Common myeloid progenitor, CD34-positive (primary cell): ENCODE measurements at regions not wholly inside any gene's neighbourhood (a gene's known extent, or its start where the extent isn't known, plus 50 kb on each side); places are given as distances from the start of the nearest gene placed in this dataset.
"Not testable (repeated sequence)": the region's sequence is repeated elsewhere in the genome, so short reads cannot be mapped to it uniquely, and the experiment has no call there.

ENCODE experiments used
- CTCF ChIA-PET: fragments of 350-600 bp; sonication (Branson Sonifier 250); formaldehyde crosslinking; loops from one replicate; lab custom pipeline; 2021; ENCODE audit warnings: antibody characterized with exemption; lab: Charles Lee
- POLR2A ChIA-PET: fragments of 350-600 bp; sonication (Branson Sonifier 250); formaldehyde crosslinking; loops from one replicate; lab custom pipeline; 2021; ENCODE audit warnings: antibody characterized with exemption; lab: Charles Lee
- DNase-seq, 3 donors: peaks; one replicate each; pipeline versions ENCODE4 v3.0.0 to v3.0.0-alpha.2; 2013
- H3K27ac ChIP-seq, 2 experiments: 1 replicate in 1 of 2; 2 replicates in 1 of 2; pipeline ENCODE4 v1.7.0; 2013; ENCODE audit warnings: inconsistent platforms in 2 of 2, low read length in 2 of 2, mild to moderate bottlenecking in 2 of 2, low read depth in 1 of 2, moderate library complexity in 1 of 2; ENCODE audit not compliant: severe bottlenecking in 2 of 2, insufficient read depth in 1 of 2, poor library complexity in 1 of 2
- H3K27me3 ChIP-seq, 5 experiments: replicated peaks in 2 of 5; 1 replicate in 3 of 5; 2 replicates in 2 of 5; pipeline versions ENCODE4 v1.6.1 to v1.7.0; 2013; ENCODE audit warnings: low read length in 4 of 5, mild to moderate bottlenecking in 2 of 5, moderate library complexity in 2 of 5, inconsistent platforms in 1 of 5; ENCODE audit not compliant: insufficient read depth in 5 of 5, control insufficient read depth in 4 of 5
- H3K36me3 ChIP-seq, 4 experiments: 1 replicate in 2 of 4; 2 replicates in 2 of 4; pipeline versions ENCODE4 v1.6.1 to v1.7.0; 2013; ENCODE audit warnings: low read length in 3 of 4, control low read depth in 1 of 4, mild to moderate bottlenecking in 1 of 4; ENCODE audit not compliant: control insufficient read depth in 4 of 4, insufficient read depth in 4 of 4
- H3K4me1 ChIP-seq, 4 experiments: 1 replicate in 3 of 4; 2 replicates in 1 of 4; pipeline versions ENCODE4 v1.6.1 to v1.7.1; 2013; ENCODE audit warnings: low read length in 3 of 4, mild to moderate bottlenecking in 3 of 4, control low read depth in 1 of 4, inconsistent platforms in 1 of 4, moderate library complexity in 1 of 4; ENCODE audit not compliant: control insufficient read depth in 4 of 4, insufficient read depth in 4 of 4; ENCODE audit errors: control extremely low read depth in 1 of 4
- H3K4me3 ChIP-seq, 7 experiments: 1 replicate in 4 of 7; 2 replicates in 3 of 7; pipeline versions ENCODE4 v1.5.1 to v1.7.0; 2013; ENCODE audit warnings: mild to moderate bottlenecking in 7 of 7, low read length in 6 of 7, moderate library complexity in 6 of 7, inconsistent platforms in 2 of 7, low read depth in 2 of 7, control low read depth in 1 of 7; ENCODE audit not compliant: insufficient read depth in 4 of 7, control insufficient read depth in 1 of 7; ENCODE audit errors: extremely low read depth in 1 of 7
- H3K9me3 ChIP-seq, 5 experiments: 1 replicate in 4 of 5; 2 replicates in 1 of 5; pipeline versions ENCODE4 v1.6.1 to v1.7.1; 2013; ENCODE audit warnings: low read length in 4 of 5, mild to moderate bottlenecking in 2 of 5, inconsistent platforms in 1 of 5, low read depth in 1 of 5, moderate library complexity in 1 of 5; ENCODE audit not compliant: control insufficient read depth in 4 of 5, insufficient read depth in 2 of 5; ENCODE audit errors: control extremely low read depth in 1 of 5
- WGBS: methylation state at CpG from one replicate; pipeline ENCODE4 v1.1.5; 2013; ENCODE audit not compliant: insufficient coverage; 5-methylcytosine and 5-hydroxymethylcytosine counted together

GRCh38 chr4:138473339-138473738 lies 231.2 kb upstream of the SLC7A11 start:
- Histone ChIP-seq H3K4me1 (no peaks in the 10 kb centered on the region), H3K27me3 (peaks cover 0 to 4% (median 0%) of the 10 kb centered on the region in 5 experiments), H3K36me3 (no peaks in the 10 kb centered on the region), H3K9me3 (no peaks in the 10 kb centered on the region), H3K4me3 (no peak overlapping the region), H3K27ac (no peak overlapping the region)
- ChIA-PET POLR2A (no interaction called here), CTCF (no interaction called here)
- no peak for DNase-seq
- 100% methylated on average over 1 of the region's 4 CpGs for WGBS

- POLR2A ChIA-PET = no interaction called here
- no peak overlapping the region for H3K4me3 ChIP-seq
- WGBS = 100% methylated on average over 1 of the region's 6 CpGs
These were observed 218.6 kb upstream of the SLC7A11 start for GRCh38 chr4:138460477-138461414.

GRCh38 chr4:138458751-138459150 lies 216.6 kb upstream of the SLC7A11 start:
- Histone ChIP-seq H3K36me3 (no peaks in the 10 kb centered on the region), H3K4me3 (no peak overlapping the region), H3K27ac (no peak overlapping the region), H3K9me3 (no peaks in the 10 kb centered on the region), H3K4me1 (no peaks in the 10 kb centered on the region), H3K27me3 (peaks cover 0 to 3% (median 0%) of the 10 kb centered on the region in 5 experiments)
- no peak for DNase-seq
- ChIA-PET CTCF (no interaction called here), POLR2A (no interaction called here)
- 82% methylated on average over 3 of the region's 3 CpGs for WGBS

More at GRCh38 chr4:138460477-138461414, 218.6 kb upstream of the SLC7A11 start:
- Histone ChIP-seq H3K9me3 (no peaks in the 10 kb centered on the region), H3K27me3 (peaks cover 0 to 3% (median 0%) of the 10 kb centered on the region in 5 experiments), H3K36me3 (no peaks in the 10 kb centered on the region), H3K27ac (no peak overlapping the region), H3K4me1 (no peaks in the 10 kb centered on the region)
- CTCF ChIA-PET = no interaction called here
- DNase-seq = no peak

- H3K27me3 ChIP-seq, POLR2A ChIA-PET, H3K4me1 ChIP-seq, H3K27ac ChIP-seq, DNase-seq, H3K36me3 ChIP-seq, CTCF ChIA-PET, H3K4me3 ChIP-seq, H3K9me3 ChIP-seq: not testable (repeated sequence)
- WGBS = 100% methylated on average over 1 of the region's 2 CpGs
These were observed 214.2 kb upstream of the SLC7A11 start for GRCh38 chr4:138456349-138456748.

- no peak for DNase-seq
- Histone ChIP-seq H3K9me3 (no peaks in the 10 kb centered on the region), H3K27me3 (peaks cover 0 to 2% (median 0%) of the 10 kb centered on the region in 5 experiments), H3K4me1 (no peaks in the 10 kb centered on the region), H3K27ac (no peak overlapping the region), H3K4me3 (no peak overlapping the region), H3K36me3 (no peaks in the 10 kb centered on the region)
- CTCF ChIA-PET = interaction anchor here (0.9 kb wide), 1 partner anchor 10 kb away, joined by 3 read pairs; no protein-coding TSS in a partner anchor
- WGBS = no CpG with 5 or more reads among the region's 1 CpG
- POLR2A ChIA-PET = no interaction called here
These were observed 212.9 kb upstream of the SLC7A11 start for GRCh38 chr4:138455097-138455496.

GRCh38 chr4:138452826-138453225 lies 210.7 kb upstream of the SLC7A11 start:
- CTCF ChIA-PET = no interaction called here
- H3K4me3 ChIP-seq = no peak overlapping the region
- H3K27ac ChIP-seq = no peak overlapping the region
- WGBS = 95% methylated on average over 2 of the region's 2 CpGs
- POLR2A ChIA-PET = no interaction called here
- DNase-seq = no peak
- H3K36me3 ChIP-seq = no peaks in the 10 kb centered on the region
- H3K27me3 ChIP-seq = peaks cover 0 to 3% (median 0%) of the 10 kb centered on the region in 5 experiments
- no peaks in the 10 kb centered on the region for H3K4me1 ChIP-seq
- H3K9me3 ChIP-seq = no peaks in the 10 kb centered on the region

GRCh38 chr4:138451276-138451663 lies 209.1 kb upstream of the SLC7A11 start:
- Histone ChIP-seq H3K4me1 (no peaks in the 10 kb centered on the region), H3K36me3 (no peaks in the 10 kb centered on the region)

More at GRCh38 chr4:138451276-138451663, 209.1 kb upstream of the SLC7A11 start:
- no peaks in the 10 kb centered on the region for H3K9me3 ChIP-seq
- CTCF ChIA-PET = no interaction called here
- POLR2A ChIA-PET = no interaction called here
- peaks cover 0 to 3% (median 0%) of the 10 kb centered on the region in 5 experiments for H3K27me3 ChIP-seq
- no peak overlapping the region for H3K27ac ChIP-seq
- H3K4me3 ChIP-seq = no peak overlapping the region
- WGBS = no CpG with 5 or more reads among the region's 1 CpG
- no peak for DNase-seq
